ENCODE measurements at regions not wholly inside any gene's neighbourhood (a gene's known extent, or its start where the extent isn't known, plus 50 kb on each side); places are given as distances from the start of the nearest gene placed in this dataset.

- intact Hi-C loops (cut with DNase I) = no loop called here
- no peak for DNase-seq
- no peaks in the 10 kb centered on the region for H3K9me3 ChIP-seq
- WGBS, 2 donors = 86 to 96% methylated on average over 1 of the region's 1 CpG
- no peak overlapping the region for H3K4me3 ChIP-seq (replicated peaks in 1 of 3)
- TF ChIP-seq POLR2A (IDR thresholded peaks at IDR 0.05) (no peak), CTCF (IDR thresholded peaks at IDR 0.05) (no peak)
- no peaks in the 10 kb centered on the region for H3K27me3 ChIP-seq
- H3K36me3 ChIP-seq = no peaks in the 10 kb centered on the region
- no peaks in the 10 kb centered on the region for H3K4me1 ChIP-seq
- no peak overlapping the region for H3K27ac ChIP-seq
These were observed 90.4 kb upstream of the ATF7IP start for GRCh38 chr12:14275111-14275510.

- no peaks in the 10 kb centered on the region for H3K36me3 ChIP-seq
- no peaks in the 10 kb centered on the region for H3K4me1 ChIP-seq
- WGBS, 2 donors = 80 to 90% methylated on average over 1 of the region's 1 CpG
- no peak overlapping the region for H3K27ac ChIP-seq
- no peaks in the 10 kb centered on the region for H3K9me3 ChIP-seq
- no peak for DNase-seq
- H3K27me3 ChIP-seq = no peaks in the 10 kb centered on the region
- no peak overlapping the region for H3K4me3 ChIP-seq (replicated peaks in 1 of 3)
- TF ChIP-seq CTCF (IDR thresholded peaks at IDR 0.05) (no peak), POLR2A (IDR thresholded peaks at IDR 0.05) (no peak)
- intact Hi-C loops (cut with DNase I) = no loop called here
These were observed 89.6 kb upstream of the ATF7IP start for GRCh38 chr12:14275886-14276285.

- intact Hi-C loops (cut with DNase I) = no loop called here
- WGBS, 2 donors = 62 to 89% methylated on average over 1 of the region's 1 CpG
These were observed 87.1 kb upstream of the ATF7IP start for GRCh38 chr12:14278294-14278953.

GRCh38 chr12:14279845-14280244, 85.6 kb upstream of the ATF7IP start:
- Histone ChIP-seq H3K9me3 (no peaks in the 10 kb centered on the region), H3K36me3 (no peaks in the 10 kb centered on the region), H3K27ac (no peak overlapping the region), H3K27me3 (no peaks in the 10 kb centered on the region), H3K4me1 (no peaks in the 10 kb centered on the region), H3K4me3 (replicated peaks in 1 of 3) (no peak overlapping the region)
- intact Hi-C loops (cut with DNase I) = no loop called here
- 91 to 94% methylated on average over 6 of the region's 6 CpGs for WGBS, 2 donors
- TF ChIP-seq POLR2A (IDR thresholded peaks at IDR 0.05) (no peak), CTCF (IDR thresholded peaks at IDR 0.05) (no peak)
- DNase-seq = no peak

More at GRCh38 chr12:14278294-14278953, 87.1 kb upstream of the ATF7IP start:
- Histone ChIP-seq H3K27me3 (no peaks in the 10 kb centered on the region), H3K4me1 (no peaks in the 10 kb centered on the region), H3K4me3 (replicated peaks in 1 of 3) (no peak overlapping the region), H3K27ac (no peak overlapping the region), H3K9me3 (no peaks in the 10 kb centered on the region), H3K36me3 (no peaks in the 10 kb centered on the region)
- TF ChIP-seq POLR2A (IDR thresholded peaks at IDR 0.05) (no peak), CTCF (IDR thresholded peaks at IDR 0.05) (no peak)
- DNase-seq = no peak

GRCh38 chr12:14280921-14281320, 84.6 kb upstream of the ATF7IP start:
- TF ChIP-seq CTCF (IDR thresholded peaks at IDR 0.05) (no peak), POLR2A (IDR thresholded peaks at IDR 0.05) (no peak)
- 92 to 95% methylated on average over 5 of the region's 5 CpGs for WGBS, 2 donors
- no peak for DNase-seq

More at GRCh38 chr12:14280921-14281320, 84.6 kb upstream of the ATF7IP start:
- H3K36me3 ChIP-seq = no peaks in the 10 kb centered on the region
- no peak overlapping the region for H3K27ac ChIP-seq
- no peaks in the 10 kb centered on the region for H3K4me1 ChIP-seq
- intact Hi-C loops (cut with DNase I) = no loop called here
- H3K27me3 ChIP-seq = no peaks in the 10 kb centered on the region
- no peak overlapping the region for H3K4me3 ChIP-seq (replicated peaks in 1 of 3)
- H3K9me3 ChIP-seq = no peaks in the 10 kb centered on the region

Data from thyroid gland (tissue), 4 donors.